Astrocyte (in vitro differentiated cells and primary cell): ENCODE measurements at regions not wholly inside any gene's neighbourhood (a gene's known extent, or its start where the extent isn't known, plus 50 kb on each side); places are given as distances from the start of the nearest gene placed in this dataset.

Experiments
- EZH2 ChIP-seq: IDR thresholded peaks from 2 replicates; pipeline ENCODE4 v1.6.1; 2012; ENCODE audit warnings: mild to moderate bottlenecking, low read length, inconsistent platforms; ENCODE audit not compliant: insufficient read depth
- TF ChIP-seq, protein P1 (sequence below): IDR thresholded peaks from 2 replicates; pipeline ENCODE4 v1.5.1; 2011; ENCODE audit warnings: low read depth, mild to moderate bottlenecking, inconsistent platforms, low read length, moderate library complexity; ENCODE audit not compliant: insufficient read depth

DNA sequence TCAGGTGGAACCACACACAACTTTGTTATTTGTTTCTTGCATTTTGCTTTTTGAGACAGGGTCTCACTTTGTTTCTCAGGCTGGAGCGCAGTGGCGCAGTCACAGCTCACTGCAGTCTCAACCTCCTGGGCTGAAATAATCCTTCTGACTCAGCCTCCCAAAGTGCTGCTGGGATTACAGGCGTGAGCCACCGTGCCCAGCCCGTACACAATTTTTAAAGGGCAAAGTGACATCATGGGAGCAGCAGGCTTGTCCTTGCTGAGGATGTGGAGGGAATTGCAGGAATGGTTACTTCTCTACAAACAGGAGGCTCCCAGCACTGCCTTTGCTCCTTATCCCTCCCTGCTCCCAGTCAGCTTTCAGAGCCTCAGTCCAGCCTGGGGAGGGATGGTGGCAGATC lies 355.9 kb upstream of the KLHL29 start:
- TF ChIP-seq, protein P1, sequence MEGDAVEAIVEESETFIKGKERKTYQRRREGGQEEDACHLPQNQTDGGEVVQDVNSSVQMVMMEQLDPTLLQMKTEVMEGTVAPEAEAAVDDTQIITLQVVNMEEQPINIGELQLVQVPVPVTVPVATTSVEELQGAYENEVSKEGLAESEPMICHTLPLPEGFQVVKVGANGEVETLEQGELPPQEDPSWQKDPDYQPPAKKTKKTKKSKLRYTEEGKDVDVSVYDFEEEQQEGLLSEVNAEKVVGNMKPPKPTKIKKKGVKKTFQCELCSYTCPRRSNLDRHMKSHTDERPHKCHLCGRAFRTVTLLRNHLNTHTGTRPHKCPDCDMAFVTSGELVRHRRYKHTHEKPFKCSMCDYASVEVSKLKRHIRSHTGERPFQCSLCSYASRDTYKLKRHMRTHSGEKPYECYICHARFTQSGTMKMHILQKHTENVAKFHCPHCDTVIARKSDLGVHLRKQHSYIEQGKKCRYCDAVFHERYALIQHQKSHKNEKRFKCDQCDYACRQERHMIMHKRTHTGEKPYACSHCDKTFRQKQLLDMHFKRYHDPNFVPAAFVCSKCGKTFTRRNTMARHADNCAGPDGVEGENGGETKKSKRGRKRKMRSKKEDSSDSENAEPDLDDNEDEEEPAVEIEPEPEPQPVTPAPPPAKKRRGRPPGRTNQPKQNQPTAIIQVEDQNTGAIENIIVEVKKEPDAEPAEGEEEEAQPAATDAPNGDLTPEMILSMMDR, result no peak
- no peak for TF ChIP-seq EZH2
